ENCODE measurements at regions not wholly inside any gene's neighbourhood (a gene's known extent, or its start where the extent isn't known, plus 50 kb on each side); places are given as distances from the start of the nearest gene placed in this dataset.

DNA sequence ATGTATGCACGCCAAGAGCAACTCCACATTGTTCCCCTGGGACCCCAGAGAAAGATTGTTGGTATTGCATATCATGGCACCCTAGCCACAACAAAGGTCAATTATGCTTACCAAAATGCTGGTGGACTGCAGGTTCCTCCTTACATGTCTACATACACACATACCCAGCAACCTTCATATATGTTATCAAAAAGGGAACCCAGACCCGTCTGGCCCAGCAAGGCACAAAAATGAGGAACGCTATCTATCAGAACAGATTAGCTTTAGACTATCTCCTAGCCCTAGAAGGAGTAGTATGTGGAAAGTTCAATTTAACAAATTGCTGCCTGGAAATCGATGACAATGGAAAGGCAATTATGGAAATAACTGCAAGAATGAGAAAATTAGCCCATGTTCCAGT lies 61.5 kb downstream of the DHRS2 start:
- TF ChIP-seq, protein P1, sequence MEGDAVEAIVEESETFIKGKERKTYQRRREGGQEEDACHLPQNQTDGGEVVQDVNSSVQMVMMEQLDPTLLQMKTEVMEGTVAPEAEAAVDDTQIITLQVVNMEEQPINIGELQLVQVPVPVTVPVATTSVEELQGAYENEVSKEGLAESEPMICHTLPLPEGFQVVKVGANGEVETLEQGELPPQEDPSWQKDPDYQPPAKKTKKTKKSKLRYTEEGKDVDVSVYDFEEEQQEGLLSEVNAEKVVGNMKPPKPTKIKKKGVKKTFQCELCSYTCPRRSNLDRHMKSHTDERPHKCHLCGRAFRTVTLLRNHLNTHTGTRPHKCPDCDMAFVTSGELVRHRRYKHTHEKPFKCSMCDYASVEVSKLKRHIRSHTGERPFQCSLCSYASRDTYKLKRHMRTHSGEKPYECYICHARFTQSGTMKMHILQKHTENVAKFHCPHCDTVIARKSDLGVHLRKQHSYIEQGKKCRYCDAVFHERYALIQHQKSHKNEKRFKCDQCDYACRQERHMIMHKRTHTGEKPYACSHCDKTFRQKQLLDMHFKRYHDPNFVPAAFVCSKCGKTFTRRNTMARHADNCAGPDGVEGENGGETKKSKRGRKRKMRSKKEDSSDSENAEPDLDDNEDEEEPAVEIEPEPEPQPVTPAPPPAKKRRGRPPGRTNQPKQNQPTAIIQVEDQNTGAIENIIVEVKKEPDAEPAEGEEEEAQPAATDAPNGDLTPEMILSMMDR (conservative IDR thresholded peaks at IDR 0.05; ENCODE audit: low read depth, low read length): no peak
- TF ChIP-seq EZH2 (IDR thresholded peaks at IDR 0.05; ENCODE audit: borderline replicate concordance, low read depth, low read length, poor library complexity, severe bottlenecking): no peak
- no peaks in the 10 kb centered on the region for H3K9me3 ChIP-seq (ENCODE audit: low read depth, low read length, poor library complexity, severe bottlenecking)
- H3K4me1 ChIP-seq (ENCODE audit: insufficient read depth, low read length, poor library complexity, severe bottlenecking): peaks cover 21% of the 10 kb centered on the region
- BruUV-seq (replicated peaks): no TSS peak
- no peaks in the 10 kb centered on the region for H3K27me3 ChIP-seq (replicated peaks; ENCODE audit: insufficient read depth, low read depth, low read length, poor library complexity)
- intact Hi-C loops (cut with micrococcal nuclease; ENCODE audit: unreplicated experiment): no loop called here
- H3K27ac ChIP-seq (ENCODE audit: low read depth, low read length, poor library complexity, severe bottlenecking): no peak overlapping the region
- ChIA-PET CTCF (no interaction called here), POLR2A (ENCODE audit: low non-redundant PET) (no interaction called here)
- H3K36me3 ChIP-seq (ENCODE audit: insufficient read depth, low read length, poor library complexity, severe bottlenecking): no peaks in the 10 kb centered on the region
- H3K4me3 ChIP-seq (ENCODE audit: low read depth, low read length, poor library complexity, severe bottlenecking): no peak overlapping the region
- no peak for DNase-seq (ENCODE audit: low spot score)

DNA sequence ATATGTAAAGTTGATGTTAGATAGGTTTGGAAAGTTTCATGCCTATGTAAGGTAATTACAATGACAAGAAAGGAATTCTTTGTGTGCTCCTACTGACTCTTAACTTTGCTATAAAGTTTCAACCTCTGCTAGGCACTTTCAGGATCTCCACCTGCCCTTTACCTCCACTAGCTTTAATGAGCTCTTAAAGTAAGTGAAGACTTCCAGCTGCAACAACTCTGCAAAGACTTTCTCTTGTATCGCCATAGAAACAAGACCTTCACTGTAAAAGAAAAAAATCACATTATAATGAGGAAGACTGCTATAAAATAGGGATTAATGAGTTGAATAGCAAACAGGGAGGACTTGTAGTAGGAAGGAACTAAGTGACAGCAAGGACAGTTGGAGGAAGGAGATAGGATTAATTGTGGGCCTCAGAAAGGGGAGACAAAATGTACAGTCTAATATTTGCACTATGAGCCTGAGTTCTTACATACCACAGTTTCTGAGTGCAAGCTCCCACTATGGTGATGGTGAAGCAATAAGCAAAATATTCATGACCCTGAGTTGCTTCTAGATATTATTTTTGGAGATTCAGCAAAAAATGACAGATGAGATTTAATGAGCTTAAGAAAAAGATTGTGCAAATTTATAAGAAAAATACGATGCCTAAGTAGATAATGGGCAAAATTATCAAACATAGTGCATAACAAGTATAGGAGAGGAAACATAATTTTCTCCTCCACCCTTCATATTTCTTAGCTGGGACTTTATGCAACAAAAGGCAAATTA lies 66.7 kb downstream of the DHRS2 start:
- no peak overlapping the region for H3K27ac ChIP-seq (ENCODE audit: low read depth, low read length, poor library complexity, severe bottlenecking)
- ChIA-PET CTCF (no interaction called here), POLR2A (ENCODE audit: low non-redundant PET) (no interaction called here)
- no peak for DNase-seq (ENCODE audit: low spot score)
- no peaks in the 10 kb centered on the region for H3K27me3 ChIP-seq (replicated peaks; ENCODE audit: insufficient read depth, low read depth, low read length, poor library complexity)
- no peaks in the 10 kb centered on the region for H3K36me3 ChIP-seq (ENCODE audit: insufficient read depth, low read length, poor library complexity, severe bottlenecking)
- no peak overlapping the region for H3K4me3 ChIP-seq (ENCODE audit: low read depth, low read length, poor library complexity, severe bottlenecking)
- intact Hi-C loops (cut with micrococcal nuclease; ENCODE audit: unreplicated experiment): no loop called here
- BruUV-seq (replicated peaks): no TSS peak
- TF ChIP-seq EZH2 (IDR thresholded peaks at IDR 0.05; ENCODE audit: borderline replicate concordance, low read depth, low read length, poor library complexity, severe bottlenecking): no peak
- TF ChIP-seq, protein P1 (conservative IDR thresholded peaks at IDR 0.05; ENCODE audit: low read depth, low read length): no peak
- H3K4me1 ChIP-seq (ENCODE audit: insufficient read depth, low read length, poor library complexity, severe bottlenecking): no peaks in the 10 kb centered on the region
- peaks cover 16% of the 10 kb centered on the region for H3K9me3 ChIP-seq (ENCODE audit: low read depth, low read length, poor library complexity, severe bottlenecking)

DNA sequence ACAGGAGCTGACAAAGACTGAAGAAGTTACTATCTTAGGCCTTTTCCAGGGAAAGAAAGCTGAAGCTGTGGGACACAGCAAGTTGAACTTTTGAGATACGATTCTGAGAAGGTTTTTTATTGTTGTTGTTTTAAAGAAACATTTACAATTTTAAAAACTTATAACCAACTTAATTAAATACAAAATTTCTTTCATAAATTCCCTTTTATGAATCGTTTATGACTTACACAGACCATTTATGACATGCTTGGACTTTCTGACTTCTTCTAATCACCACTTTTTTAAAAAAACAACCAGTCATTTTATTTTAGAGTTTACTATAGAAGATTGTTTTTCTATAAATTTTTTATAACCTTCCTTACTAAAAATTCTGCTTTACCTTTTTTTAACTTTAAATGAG lies 68.7 kb downstream of the DHRS2 start:
- no TSS peak for BruUV-seq (replicated peaks)
- Histone ChIP-seq H3K9me3 (ENCODE audit: low read depth, low read length, poor library complexity, severe bottlenecking) (peaks cover 16% of the 10 kb centered on the region), H3K27me3 (replicated peaks; ENCODE audit: insufficient read depth, low read depth, low read length, poor library complexity) (no peaks in the 10 kb centered on the region), H3K27ac (ENCODE audit: low read depth, low read length, poor library complexity, severe bottlenecking) (no peak overlapping the region), H3K36me3 (ENCODE audit: insufficient read depth, low read length, poor library complexity, severe bottlenecking) (no peaks in the 10 kb centered on the region), H3K4me1 (ENCODE audit: insufficient read depth, low read length, poor library complexity, severe bottlenecking) (no peaks in the 10 kb centered on the region), H3K4me3 (ENCODE audit: low read depth, low read length, poor library complexity, severe bottlenecking) (no peak overlapping the region)
- DNase-seq (ENCODE audit: low spot score): no peak
- POLR2A ChIA-PET (ENCODE audit: low non-redundant PET): no interaction called here
- TF ChIP-seq EZH2 (IDR thresholded peaks at IDR 0.05; ENCODE audit: borderline replicate concordance, low read depth, low read length, poor library complexity, severe bottlenecking): no peak
- TF ChIP-seq, protein P1 (conservative IDR thresholded peaks at IDR 0.05; ENCODE audit: low read depth, low read length): no peak
- CTCF ChIA-PET: no interaction called here
- intact Hi-C loops (cut with micrococcal nuclease; ENCODE audit: unreplicated experiment): no loop called here

Data from A673 (cell line).